NB4 (cell line): ENCODE measurements at regions not wholly inside any gene's neighbourhood (a gene's known extent, or its start where the extent isn't known, plus 50 kb on each side); places are given as distances from the start of the nearest gene placed in this dataset.
"Not testable (repeated sequence)": the region's sequence is repeated elsewhere in the genome, so short reads cannot be mapped to it uniquely, and the experiment has no call there.

Experiments
- DNase-seq: peaks from one replicate; pipeline ENCODE4 v3.0.0; 2010; ENCODE audit warnings: low read depth
- H3K4me3 ChIP-seq: one replicate; pipeline ENCODE4 v1.5.1; 2011; ENCODE audit warnings: mild to moderate bottlenecking, low read depth, low read length, moderate library complexity
- CTCF ChIP-seq: IDR thresholded peaks from one replicate; pipeline ENCODE4 v1.5.1; 2012; ENCODE audit warnings: low read depth, low read length
- MAX ChIP-seq: IDR thresholded peaks from 2 replicates; pipeline ENCODE4 v1.6.1; 2011; ENCODE audit warnings: low read depth, low read length
- MYC ChIP-seq: IDR thresholded peaks from 2 replicates; pipeline ENCODE4 v1.6.1; 2011; ENCODE audit warnings: low read depth, low read length
- POLR2A ChIP-seq: IDR thresholded peaks from 2 replicates; pipeline ENCODE4 v1.6.1; 2011; ENCODE audit warnings: mild to moderate bottlenecking; ENCODE audit not compliant: insufficient read length; ENCODE audit errors: extremely low read depth

- DNase-seq: no peak
- TF ChIP-seq MYC (no peak), MAX (no peak), POLR2A (no peak), CTCF (no peak)
- H3K4me3 ChIP-seq: no peak overlapping the region
These were observed 1017.1 kb upstream of the HS3ST1 start for GRCh38 chr4:12445711-12446235.

- DNase-seq: no peak
- H3K4me3 ChIP-seq: no peak overlapping the region
- TF ChIP-seq CTCF (no peak), POLR2A (no peak), MAX (no peak), MYC (no peak)
These were observed 1011.1 kb upstream of the HS3ST1 start for GRCh38 chr4:12439633-12440305.

GRCh38 chr4:12431259-12431658 is 1002.6 kb upstream of the HS3ST1 start:
- H3K4me3 ChIP-seq, DNase-seq: not testable (repeated sequence)

GRCh38 chr4:12421364-12421763 is 992.7 kb upstream of the HS3ST1 start:
- TF ChIP-seq POLR2A: no peak
- no peak overlapping the region for H3K4me3 ChIP-seq
- DNase-seq: no peak

- DNase-seq: no peak
- TF ChIP-seq MAX (no peak), CTCF (no peak), POLR2A (no peak), MYC (no peak)
- no peak overlapping the region for H3K4me3 ChIP-seq
These were observed 988.1 kb upstream of the HS3ST1 start for GRCh38 chr4:12416755-12417154.

GRCh38 chr4:12414181-12414812 is 985.6 kb upstream of the HS3ST1 start:
- TF ChIP-seq POLR2A (no peak), CTCF (no peak), MAX (no peak), MYC (no peak)
- H3K4me3 ChIP-seq: no peak overlapping the region
- no peak for DNase-seq
